KBM-7 (cell line): ENCODE measurements at regions not wholly inside any gene's neighbourhood (a gene's known extent, or its start where the extent isn't known, plus 50 kb on each side); places are given as distances from the start of the nearest gene placed in this dataset.

ENCODE experiments used
- DNase-seq: peaks from one replicate; pipeline ENCODE4 v3.0.0-alpha.2; 2015
- in situ Hi-C: fragments of 300-500 bp; cut with MboI; formaldehyde crosslinking; loops from 2 replicates; pipeline ENCODE4 v1.14.3; 2020; ENCODE audit warnings: low sequenced_read_pairs, low pct_unique_long_range_greater_than_20kb, mixed read lengths

DNA sequence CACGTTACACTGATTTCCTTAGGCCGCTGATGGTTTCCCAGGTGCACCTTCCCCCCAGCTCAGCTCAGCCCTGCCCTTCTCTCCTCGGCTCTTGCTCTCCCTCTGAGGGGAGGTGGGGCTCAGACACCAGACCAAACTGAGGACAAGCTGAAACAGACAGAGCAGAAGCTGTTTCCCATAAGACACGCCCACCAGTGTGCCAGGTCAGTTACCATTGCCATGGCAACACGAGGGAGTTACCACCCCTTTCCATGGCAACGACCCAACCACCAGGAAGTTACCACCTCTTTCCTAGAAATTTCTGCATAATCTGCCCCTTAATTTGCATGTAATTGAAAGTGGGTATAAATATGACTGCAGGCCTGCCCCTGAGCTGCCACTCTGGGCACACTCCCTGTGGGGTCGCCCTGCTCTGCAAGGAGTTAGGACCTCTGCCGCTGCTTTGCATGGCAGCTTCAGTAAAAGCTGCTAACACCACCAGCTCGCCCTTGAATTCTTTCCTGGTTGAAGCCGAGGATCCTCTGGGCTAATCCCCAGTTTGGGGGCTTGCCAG, 120.9 kb upstream of the SMIM21 start:
- DNase-seq = peak; percentile 34
- in situ Hi-C loops = no loop called here

DNA sequence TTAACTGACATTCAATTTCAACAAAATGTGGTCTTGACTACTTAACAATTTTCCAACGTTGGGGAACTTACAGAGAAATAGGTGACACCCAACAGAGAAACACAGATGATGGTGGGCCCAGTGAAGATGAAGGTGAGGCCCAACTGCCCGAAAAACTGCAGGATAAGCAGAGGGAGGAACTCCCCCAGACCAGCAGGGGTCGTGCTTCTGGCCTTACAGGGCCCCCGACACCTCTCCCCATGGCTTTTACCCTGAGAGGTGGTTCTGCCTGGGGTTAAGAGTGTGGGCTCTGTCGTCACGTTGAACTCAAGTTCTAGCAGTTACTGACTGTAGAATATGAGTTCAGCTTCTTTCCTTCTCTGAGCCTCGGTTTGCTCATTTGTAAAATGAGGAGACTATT, 119.5 kb upstream of the SMIM21 start:
- peak; percentile 8 for DNase-seq
- in situ Hi-C loops = no loop called here

DNA sequence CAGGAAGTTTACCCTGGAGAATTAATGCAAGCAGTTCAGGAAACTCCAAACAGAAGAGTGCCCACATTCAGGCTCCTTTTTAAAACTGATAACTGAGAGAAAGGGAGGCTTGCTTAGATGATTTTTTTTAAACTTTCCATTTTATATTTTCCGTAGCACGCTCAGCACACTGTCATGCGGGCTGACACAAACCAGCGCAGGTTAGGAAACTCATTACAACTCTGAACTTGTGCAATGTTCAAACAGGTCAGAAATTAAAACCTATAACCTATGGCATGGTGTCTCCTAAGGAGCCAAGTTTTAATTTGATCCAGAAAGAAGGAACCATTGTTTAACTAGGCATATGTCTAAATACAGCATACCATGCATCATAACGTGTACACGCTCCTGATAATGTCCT, 117.7 kb upstream of the SMIM21 start:
- in situ Hi-C loops = no loop called here
- DNase-seq = no peak

DNA sequence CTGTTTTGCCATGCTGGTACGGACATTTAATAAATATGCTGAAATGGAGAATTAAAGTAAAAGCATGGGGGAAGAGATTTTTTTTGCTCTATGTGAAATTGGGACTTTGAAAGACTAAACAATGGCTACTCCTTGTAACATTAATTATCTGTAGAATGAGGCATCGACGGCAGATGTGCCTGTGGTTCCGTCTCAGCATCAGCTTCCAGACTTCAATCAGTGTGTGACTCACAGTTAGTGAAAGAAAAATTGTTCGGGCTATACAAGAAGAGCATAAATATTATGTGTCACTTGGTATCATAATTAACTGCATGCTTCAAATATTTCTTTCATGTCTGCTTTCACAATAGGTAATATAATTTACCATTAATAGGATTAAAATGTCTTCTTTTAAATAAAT, 117.0 kb upstream of the SMIM21 start:
- no peak for DNase-seq
- in situ Hi-C loops = no loop called here

DNA sequence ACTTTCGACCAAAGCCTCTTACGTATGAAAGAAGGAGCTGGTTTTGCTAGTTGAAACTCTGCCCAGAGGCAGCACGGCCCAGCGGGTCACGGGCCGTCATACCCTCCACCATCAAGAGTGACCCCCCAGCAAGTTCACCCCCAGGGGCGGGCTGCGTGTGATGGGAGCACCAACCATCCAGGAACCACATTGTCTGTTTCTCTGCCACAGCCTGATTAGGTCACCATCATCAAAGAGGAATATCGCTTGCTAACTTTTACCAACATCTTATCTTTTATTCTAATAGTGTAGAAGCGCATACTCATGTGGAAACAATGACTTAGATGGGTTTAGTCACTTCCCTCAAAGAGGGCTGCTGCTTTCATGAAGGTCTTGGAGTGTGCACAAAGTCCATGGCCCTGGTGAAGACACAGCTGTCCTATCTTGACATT, 116.6 kb upstream of the SMIM21 start:
- in situ Hi-C loops = no loop called here
- no peak for DNase-seq

DNA sequence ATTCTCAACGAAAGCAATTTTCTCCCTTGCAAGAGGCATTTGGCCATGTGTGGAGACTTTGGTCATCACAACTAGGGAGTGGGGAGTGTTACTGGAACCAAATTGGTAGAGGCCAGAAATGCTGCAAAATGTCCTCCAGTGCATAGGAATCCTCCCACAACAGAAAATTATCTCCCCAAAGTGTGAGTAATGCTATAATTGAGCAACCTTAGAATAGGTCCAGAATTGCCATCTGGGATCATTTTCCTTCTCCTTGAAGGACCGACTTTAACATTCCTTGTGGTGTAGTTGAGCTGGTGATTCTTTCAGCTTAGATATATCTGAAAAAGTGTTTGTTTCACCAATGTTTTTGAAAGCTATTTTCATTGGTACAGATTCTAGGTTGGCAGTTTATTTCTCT, 111.2 kb upstream of the SMIM21 start:
- in situ Hi-C loops = no loop called here
- DNase-seq = no peak

DNA sequence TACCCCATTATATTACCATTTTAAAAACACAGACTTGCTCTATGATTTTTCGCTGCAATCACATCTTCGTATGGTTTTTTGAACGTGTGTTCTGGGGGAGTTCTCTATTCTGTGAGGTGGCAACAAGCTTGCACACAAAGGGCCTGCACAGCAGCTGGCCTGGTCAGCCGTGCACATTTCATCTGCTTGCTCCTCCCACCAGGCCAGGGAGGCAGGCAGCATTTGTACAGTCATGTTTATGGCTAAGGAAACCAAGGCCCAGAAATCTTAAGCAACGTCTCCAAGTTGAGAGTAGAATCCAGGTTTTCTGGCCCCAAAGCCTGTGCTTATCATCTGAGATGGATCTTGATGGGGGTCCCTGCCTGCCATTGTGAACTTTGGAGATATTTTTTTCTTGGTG, 106.4 kb upstream of the SMIM21 start:
- in situ Hi-C loops = no loop called here
- DNase-seq = no peak

DNA sequence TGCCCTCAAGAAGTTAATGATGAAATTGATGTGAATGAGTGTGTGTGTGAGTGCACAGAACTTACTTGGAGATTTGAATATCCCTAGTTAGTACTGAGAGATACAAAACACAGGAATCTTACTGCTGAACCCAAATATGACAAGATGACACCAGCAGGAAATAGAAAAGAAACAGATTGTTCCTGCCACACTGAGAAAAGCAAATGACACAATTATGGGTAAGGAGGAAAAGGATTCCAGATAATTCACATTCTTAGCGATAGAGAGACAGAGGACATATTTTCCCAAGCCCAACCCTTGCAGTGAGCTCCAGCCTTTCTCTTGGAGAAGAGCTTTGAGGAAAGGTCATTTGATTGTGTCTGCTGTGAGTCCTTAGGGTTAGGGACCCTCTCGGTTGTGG, 105.7 kb upstream of the SMIM21 start:
- no peak for DNase-seq
- in situ Hi-C loops = no loop called here

DNA sequence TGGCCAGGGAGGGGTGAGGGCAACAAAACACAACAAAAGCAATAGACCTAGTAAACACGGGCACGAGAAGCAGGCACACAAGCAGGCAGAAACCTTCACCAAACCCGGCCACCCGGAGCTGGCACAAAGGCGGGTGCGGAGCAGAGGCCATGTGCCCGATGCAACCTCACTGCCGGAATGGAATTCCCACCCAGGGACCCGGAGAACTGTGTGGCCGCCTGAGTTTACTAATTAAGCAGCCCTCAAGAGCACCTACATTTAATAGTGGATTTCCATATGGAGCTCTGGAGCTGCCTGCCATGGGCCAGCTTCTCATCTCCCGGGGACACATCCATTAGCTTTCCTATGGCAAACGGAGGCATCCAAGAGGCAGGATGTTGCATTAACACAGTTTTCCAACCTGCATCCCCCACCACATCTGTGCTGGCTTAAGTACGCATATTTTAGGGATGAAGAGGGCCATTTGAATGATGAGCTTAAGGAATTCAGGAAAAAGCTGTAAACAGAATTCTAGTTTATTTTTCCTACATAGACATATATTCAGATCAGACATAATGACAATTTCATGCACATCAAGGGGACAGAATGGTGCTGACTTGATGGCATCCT, 104.5 kb upstream of the SMIM21 start:
- in situ Hi-C loops = no loop called here
- no peak for DNase-seq

DNA sequence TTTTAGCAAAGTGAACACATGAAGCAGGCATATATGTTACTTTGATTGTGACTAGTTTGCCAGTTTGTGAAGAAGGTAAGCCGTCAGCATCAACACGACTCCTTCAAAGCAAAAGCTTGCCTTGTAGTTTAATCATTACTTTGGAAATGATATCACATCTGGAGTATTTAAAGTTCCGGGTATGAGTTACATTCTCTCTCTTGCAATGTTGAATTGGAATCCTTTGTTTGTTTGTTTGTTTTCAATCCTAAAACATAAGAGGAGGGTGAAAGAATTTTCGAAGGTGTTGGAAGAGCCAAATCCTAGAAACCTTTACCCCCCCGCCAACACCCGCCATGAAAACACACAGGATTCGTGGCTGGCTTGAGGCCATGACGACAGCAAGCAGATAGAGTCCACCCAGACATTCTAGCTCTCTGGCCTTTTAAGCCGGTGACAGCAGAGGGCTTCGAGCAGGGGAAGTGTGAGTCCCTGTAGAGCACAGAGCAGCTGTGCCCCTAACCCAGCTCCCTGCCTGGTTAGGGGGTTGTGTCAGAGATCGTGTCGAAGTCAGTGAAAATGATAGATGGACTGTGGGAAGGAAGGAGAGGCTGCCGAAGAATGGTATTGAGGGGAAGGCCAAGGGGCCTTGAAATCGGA, 103.8 kb upstream of the SMIM21 start:
- in situ Hi-C loops = no loop called here

DNA sequence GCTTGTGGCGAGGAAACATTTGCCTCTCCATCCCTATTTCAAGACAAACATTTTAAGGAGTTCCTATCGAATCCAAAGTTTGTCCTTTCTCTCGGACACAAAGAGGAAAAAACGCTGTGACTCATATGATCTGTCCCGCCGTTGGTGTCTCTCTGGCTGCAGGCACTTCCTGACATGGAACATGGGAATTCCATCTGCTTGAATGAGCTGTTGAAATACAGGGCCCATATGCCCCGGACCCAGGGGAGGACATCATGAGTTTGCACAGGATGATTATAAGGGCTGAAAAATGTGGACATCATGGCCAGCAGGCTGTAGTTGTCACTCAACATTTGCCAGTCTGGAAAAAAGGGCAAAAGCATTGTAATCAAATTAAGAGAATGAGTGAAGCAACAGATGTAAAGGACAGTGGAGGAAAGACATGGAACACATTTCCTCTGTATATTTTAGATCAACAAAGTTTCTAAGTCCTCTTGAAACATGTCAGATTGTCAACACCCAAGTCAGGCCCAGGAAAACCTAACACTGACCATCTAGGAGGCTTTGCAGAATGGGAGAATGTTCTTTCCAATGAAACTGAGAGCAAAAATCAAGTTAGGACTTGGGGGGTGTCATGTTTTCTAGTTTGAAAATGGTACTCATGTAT, 103.2 kb upstream of the SMIM21 start:
- in situ Hi-C loops = no loop called here
- DNase-seq = no peak

More for the DNA sequence above, 103.8 kb upstream of the SMIM21 start:
- DNase-seq = no peak

DNA sequence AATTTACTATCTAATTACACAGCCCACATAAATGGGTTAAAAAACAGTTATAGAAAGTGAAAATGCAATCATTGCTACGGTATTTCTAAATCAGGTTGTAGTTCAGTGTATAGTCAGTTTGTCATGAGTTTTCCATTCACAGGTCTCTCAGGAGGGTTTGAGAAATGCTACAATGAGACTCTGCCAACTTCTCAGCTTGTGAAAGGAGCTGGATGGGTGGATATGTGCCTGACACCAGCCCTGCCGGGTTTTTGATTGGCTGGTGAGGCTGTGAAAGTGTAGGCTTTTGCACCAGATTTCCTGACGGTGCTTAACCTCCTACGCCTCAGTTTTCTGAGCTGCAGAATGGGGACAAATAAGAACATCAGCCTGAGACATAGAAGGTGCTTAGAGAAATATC, 102.6 kb upstream of the SMIM21 start:
- in situ Hi-C loops = no loop called here

DNA sequence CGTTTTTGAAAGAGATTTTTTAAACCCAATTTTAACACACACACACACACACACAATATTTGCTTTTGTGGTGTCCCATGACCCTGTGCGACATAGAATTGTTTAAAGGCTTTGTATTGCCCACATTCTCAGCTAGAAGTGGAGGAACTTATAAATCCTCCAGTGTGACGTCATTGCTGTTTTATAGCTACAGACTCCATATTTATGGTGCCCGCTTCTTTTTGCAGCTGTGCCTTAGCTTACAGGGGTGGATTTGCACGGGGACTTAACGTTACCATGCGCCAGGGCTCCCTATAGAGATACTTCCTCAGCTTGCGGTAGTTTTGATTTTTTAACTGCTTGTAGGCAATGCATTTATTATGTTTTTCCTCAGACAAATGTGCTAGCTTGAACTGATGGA, 101.9 kb upstream of the SMIM21 start:
- in situ Hi-C loops = no loop called here
- DNase-seq = no peak

More for the DNA sequence above, 102.6 kb upstream of the SMIM21 start:
- no peak for DNase-seq

DNA sequence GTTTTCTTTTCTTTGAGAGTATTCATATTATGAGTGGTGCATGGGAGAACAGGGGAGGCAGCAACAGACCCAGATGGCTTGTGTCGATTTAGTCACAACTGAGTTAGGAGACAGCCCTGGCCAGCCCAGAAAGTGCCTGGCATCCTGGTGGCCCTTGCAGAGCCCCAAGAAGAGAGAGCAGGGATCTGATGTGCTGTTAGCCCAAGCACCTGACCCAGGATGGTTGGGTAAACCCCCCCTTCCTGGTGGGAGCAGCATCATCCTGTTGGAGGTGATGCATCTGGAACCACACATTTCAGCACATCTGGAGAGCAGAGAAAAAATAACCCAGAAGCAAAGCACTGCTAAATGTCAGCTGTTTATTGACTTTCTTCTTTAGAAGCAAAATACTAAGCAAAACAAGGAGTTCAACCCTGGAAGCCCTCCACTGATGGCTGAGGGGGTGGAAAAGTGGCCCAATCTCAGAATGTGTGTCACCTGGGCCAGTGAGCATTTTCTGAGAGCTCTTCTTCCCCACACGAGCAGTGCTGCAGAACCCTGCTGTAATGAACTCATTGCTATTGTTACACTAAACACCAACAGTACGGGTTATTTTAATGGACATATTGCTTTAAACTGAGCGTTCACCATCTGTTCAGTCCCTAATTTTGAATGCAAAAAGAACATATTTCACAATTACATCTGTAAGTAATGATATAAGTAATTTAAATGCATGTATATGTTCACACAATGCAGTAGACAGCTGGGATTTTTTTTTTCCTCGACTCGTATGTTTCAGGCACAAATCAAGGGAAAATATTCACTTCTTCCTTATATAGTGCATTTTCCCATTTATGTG, 100.6 kb upstream of the SMIM21 start:
- no peak for DNase-seq
- in situ Hi-C loops = no loop called here

DNA sequence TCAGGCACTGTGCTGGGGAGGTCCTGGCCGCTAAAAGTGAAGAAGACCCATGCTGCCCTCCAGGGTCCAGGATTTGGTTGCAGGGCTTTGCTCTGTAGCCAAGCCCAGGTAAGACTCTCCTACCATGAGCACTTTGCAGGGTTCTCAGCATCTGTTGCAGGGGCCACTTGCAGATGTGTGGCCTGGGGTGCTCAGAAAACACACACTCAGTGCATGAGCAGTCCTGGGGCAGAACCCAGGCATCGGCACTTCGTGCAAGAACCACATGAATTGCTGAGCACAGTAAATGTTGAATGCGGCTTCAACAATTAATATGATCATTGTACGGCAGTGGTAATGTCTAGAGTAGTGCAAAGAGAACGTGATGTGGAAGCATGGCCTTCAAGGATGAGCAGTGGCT, 98.5 kb upstream of the SMIM21 start:
- in situ Hi-C loops = no loop called here
- DNase-seq = no peak

DNA sequence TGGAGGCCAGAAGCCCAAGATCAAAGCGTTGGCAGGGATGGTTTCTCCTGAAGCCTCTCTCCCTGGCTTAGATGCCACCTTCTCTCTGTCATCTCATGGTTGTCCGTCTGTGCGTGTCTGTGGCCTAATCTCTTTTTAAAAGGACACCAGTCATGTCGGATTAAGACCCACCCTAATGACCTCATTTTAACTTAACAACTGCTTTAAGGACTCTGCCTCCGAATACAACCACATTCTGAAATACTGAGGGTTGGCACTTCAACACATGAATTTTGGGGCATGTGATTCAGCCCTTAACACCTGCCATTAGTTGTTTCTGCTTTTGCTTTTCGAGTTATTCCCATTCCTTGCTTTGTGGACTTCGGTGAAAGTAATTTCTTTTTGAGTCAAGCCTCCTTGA, 97.8 kb upstream of the SMIM21 start:
- no peak for DNase-seq
- in situ Hi-C loops = no loop called here

DNA sequence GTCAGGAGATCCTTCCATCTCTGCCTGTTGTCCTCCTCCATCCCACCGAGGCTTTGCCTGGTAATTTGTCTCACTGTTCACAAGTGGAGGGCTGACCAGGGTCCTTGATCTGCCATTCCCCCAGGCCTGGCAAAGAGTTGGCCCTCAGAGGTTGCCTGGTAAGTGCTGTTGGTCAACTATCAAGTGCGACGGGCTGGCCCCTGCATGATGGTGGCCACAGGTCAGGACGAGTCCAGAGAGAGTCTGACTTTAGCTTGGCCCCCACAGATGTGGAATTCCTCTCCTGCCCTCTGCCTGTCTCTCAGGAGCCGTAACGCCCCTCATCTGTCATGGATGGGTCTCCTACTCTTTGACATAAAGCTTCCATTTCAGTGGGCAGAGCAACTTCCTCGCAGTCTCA, 97.3 kb upstream of the SMIM21 start:
- in situ Hi-C loops = no loop called here
- no peak for DNase-seq

DNA sequence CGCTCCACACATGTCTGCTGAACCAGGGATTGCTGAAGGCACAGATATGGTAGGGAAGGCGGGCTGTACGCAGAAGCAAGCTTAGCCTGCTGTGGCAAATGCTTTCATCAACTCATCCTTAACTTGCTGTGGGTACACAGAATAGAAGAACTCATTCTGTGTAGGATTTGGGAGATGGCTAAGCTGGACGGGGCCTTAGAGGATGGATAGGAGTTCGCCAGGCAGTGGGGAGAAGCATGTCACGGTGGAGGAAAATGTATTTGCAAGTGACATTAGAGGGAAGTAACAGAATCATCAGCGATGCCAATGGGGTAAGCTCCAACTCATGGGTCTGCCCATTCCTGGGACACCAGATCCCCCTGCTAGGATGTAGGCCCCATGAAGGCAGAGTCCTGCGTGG, 96.7 kb upstream of the SMIM21 start:
- no peak for DNase-seq
- in situ Hi-C loops = no loop called here

DNA sequence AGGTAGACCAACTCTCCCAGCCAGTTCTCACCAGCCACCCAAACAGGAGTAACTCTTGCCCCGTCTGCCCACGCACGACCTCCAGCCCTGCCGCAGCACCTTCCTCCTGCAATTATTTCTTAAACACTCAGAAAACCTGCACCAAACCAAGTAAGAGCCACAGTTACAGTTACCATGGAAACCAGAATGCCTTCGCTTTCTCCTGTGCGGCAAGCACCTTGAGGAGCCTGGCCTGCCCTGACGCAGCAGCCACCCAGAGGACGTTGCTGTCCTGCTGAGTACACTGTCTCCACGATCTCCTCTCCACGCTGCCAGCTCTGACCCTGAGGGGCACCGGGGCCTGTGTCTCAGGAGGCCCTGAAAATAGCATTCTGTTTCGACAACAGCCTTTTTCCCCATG, 94.3 kb upstream of the SMIM21 start:
- no peak for DNase-seq
- in situ Hi-C loops = no loop called here

DNA sequence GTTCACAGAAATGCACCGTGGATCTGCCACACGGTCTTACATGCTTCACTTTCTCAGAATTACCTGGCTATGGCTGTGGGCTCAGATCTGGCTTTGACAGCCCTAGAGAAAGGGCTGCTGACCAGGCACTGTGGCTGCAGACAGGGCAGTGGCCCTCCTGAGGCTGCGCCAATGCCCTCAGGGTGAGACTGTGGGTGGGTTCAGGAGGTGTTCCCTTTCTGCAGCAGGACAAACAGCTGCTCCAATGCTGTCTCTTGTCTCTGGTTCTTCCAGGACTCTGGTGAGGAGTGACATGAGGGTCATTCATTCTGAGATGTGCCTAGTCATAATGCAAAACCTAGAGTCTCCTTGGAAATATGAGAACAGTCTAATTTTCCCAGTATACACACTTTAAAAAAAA, 90.5 kb upstream of the SMIM21 start:
- in situ Hi-C loops = no loop called here
- DNase-seq = no peak
